H9 (cell line): ENCODE measurements at regions not wholly inside any gene's neighbourhood (a gene's known extent, or its start where the extent isn't known, plus 50 kb on each side); places are given as distances from the start of the nearest gene placed in this dataset.

ENCODE experiments used
- DNase-seq: peaks from one replicate; pipeline ENCODE4 v3.0.0-alpha.2; 2017
- H2AFZ ChIP-seq: one replicate; pipeline ENCODE4 v1.6.1; 2013; ENCODE audit warnings: mild to moderate bottlenecking, low read length, control low read depth, moderate library complexity
- H2AK5ac ChIP-seq: 2 replicates; pipeline ENCODE4 v1.6.1; 2013; ENCODE audit warnings: low read length, control low read depth, mixed read lengths; ENCODE audit not compliant: insufficient read length
- H2BK120ac ChIP-seq: one replicate; pipeline ENCODE4 v1.6.1; 2013; ENCODE audit warnings: low read depth, mild to moderate bottlenecking, low read length, control low read depth, inconsistent platforms; ENCODE audit not compliant: poor library complexity, severe bottlenecking
- H2BK12ac ChIP-seq: 2 replicates; pipeline ENCODE4 v1.6.1; 2013; ENCODE audit warnings: low read length, control low read depth, mixed read lengths, low read depth; ENCODE audit not compliant: insufficient read length
- H2BK15ac ChIP-seq: 2 replicates; pipeline ENCODE4 v1.6.1; 2013; ENCODE audit warnings: low read depth, low read length, control low read depth
- H2BK20ac ChIP-seq: one replicate; pipeline ENCODE4 v1.6.1; 2013; ENCODE audit warnings: low read depth, mild to moderate bottlenecking, low read length, control low read depth, inconsistent platforms; ENCODE audit not compliant: poor library complexity, severe bottlenecking
- H2BK5ac ChIP-seq: 2 replicates; pipeline ENCODE4 v1.6.1; 2013; ENCODE audit warnings: low read length, control low read depth, mixed read lengths; ENCODE audit not compliant: insufficient read length
- H3K14ac ChIP-seq: 2 replicates; pipeline ENCODE4 v1.6.1; 2013; ENCODE audit warnings: low read length, control low read depth; ENCODE audit not compliant: insufficient read depth
- H3K18ac ChIP-seq: 2 replicates; pipeline ENCODE4 v1.6.1; 2013; ENCODE audit warnings: low read depth, mild to moderate bottlenecking, mixed read lengths, low read length, control low read depth; ENCODE audit not compliant: insufficient read length
- H3K23ac ChIP-seq: 2 replicates; pipeline ENCODE4 v1.6.1; 2013; ENCODE audit warnings: low read length, control low read depth, mixed read lengths, low read depth; ENCODE audit not compliant: insufficient read length
- H3K23me2 ChIP-seq: 2 replicates; pipeline ENCODE4 v1.6.1; 2013; ENCODE audit warnings: low read depth, mild to moderate bottlenecking, mixed read lengths, low read length, control low read depth; ENCODE audit not compliant: insufficient read length, poor library complexity, severe bottlenecking
- H3K27ac ChIP-seq: 2 replicates; pipeline ENCODE4 v1.5.1; 2013; ENCODE audit warnings: low read length, control low read depth, mixed read lengths, low read depth; ENCODE audit not compliant: insufficient read length
- H3K27me3 ChIP-seq: 2 replicates; pipeline ENCODE4 v1.6.1; 2013; ENCODE audit warnings: low read length, control low read depth, inconsistent platforms; ENCODE audit not compliant: insufficient read depth
- H3K4ac ChIP-seq: 2 replicates; pipeline ENCODE4 v1.6.1; 2013; ENCODE audit warnings: low read depth, mild to moderate bottlenecking, control low read depth, inconsistent platforms, low read length, moderate library complexity
- H3K4me1 ChIP-seq: 2 replicates; pipeline ENCODE4 v1.6.1; 2013; ENCODE audit warnings: low read length, control low read depth, inconsistent platforms; ENCODE audit not compliant: insufficient read depth
- H3K4me2 ChIP-seq: 2 replicates; pipeline ENCODE4 v1.6.1; 2013; ENCODE audit warnings: low read length, control low read depth, mixed read lengths; ENCODE audit not compliant: insufficient read length, insufficient read depth
- H3K56ac ChIP-seq: 2 replicates; pipeline ENCODE4 v1.6.1; 2013; ENCODE audit warnings: low read depth, mild to moderate bottlenecking, mixed read lengths, low read length, control low read depth; ENCODE audit not compliant: insufficient read length
- H3K79me1 ChIP-seq: 2 replicates; pipeline ENCODE4 v1.6.1; 2013; ENCODE audit warnings: low read depth, mild to moderate bottlenecking, moderate library complexity, low read length, control low read depth, inconsistent platforms; ENCODE audit not compliant: insufficient read depth, poor library complexity, severe bottlenecking
- H3K79me2 ChIP-seq: 2 replicates; pipeline ENCODE4 v1.6.1; 2013; ENCODE audit warnings: low read length, control low read depth, inconsistent platforms; ENCODE audit not compliant: insufficient read depth
- H3K9ac ChIP-seq: 2 replicates; pipeline ENCODE4 v1.6.1; 2013; ENCODE audit warnings: low read length, control low read depth, mixed read lengths; ENCODE audit not compliant: insufficient read length; ENCODE audit errors: extremely low read depth
- H3K9me3 ChIP-seq: one replicate; pipeline ENCODE4 v1.6.1; 2013; ENCODE audit warnings: low read depth, low read length, inconsistent platforms; ENCODE audit not compliant: control insufficient read depth
- H3T11ph ChIP-seq: one replicate; pipeline ENCODE4 v1.6.1; 2013; ENCODE audit warnings: mild to moderate bottlenecking, low read length, control low read depth, inconsistent platforms
- H4K20me1 ChIP-seq: one replicate; pipeline ENCODE4 v1.6.1; 2013; ENCODE audit not compliant: control insufficient read depth, insufficient read length, insufficient read depth
- H4K5ac ChIP-seq: 2 replicates; pipeline ENCODE4 v1.6.1; 2013; ENCODE audit warnings: low read depth, mild to moderate bottlenecking, mixed read lengths, low read length, control low read depth; ENCODE audit not compliant: insufficient read length
- H4K8ac ChIP-seq: replicated peaks from 2 replicates; pipeline ENCODE4 v1.6.1; 2013; ENCODE audit warnings: low read length, control low read depth, mixed read lengths, low read depth; ENCODE audit not compliant: insufficient read length
- H4K91ac ChIP-seq: 2 replicates; pipeline ENCODE4 v1.6.1; 2013; ENCODE audit warnings: low read depth, mild to moderate bottlenecking, moderate library complexity, mixed read lengths, low read length, control low read depth; ENCODE audit not compliant: insufficient read length
- H3K27ac Mint-ChIP-seq, 3 experiments: 2 replicates in 2 of 3; 3 replicates in 1 of 3; pipeline ENCODE4 v1.8.0; 2020 to 2021; ENCODE audit warnings: mixed read lengths in 3 of 3, mild to moderate bottlenecking in 1 of 3, moderate library complexity in 1 of 3
- H3K27me3 Mint-ChIP-seq: 2 replicates; pipeline ENCODE4 v1.8.0; 2021; ENCODE audit warnings: low read depth, mild to moderate bottlenecking, moderate library complexity, mixed read lengths
- H3K36me3 Mint-ChIP-seq, 3 experiments: 2 replicates in 2 of 3; 3 replicates in 1 of 3; pipeline ENCODE4 v1.8.0; 2020 to 2021; ENCODE audit warnings: low read depth in 3 of 3, mixed read lengths in 3 of 3; ENCODE audit not compliant: insufficient read depth in 1 of 3
- H3K4me1 Mint-ChIP-seq, 2 experiments: 2 replicates each; pipeline ENCODE4 v1.8.0; 2020; ENCODE audit warnings: mixed read lengths in 2 of 2
- H3K4me3 Mint-ChIP-seq, 2 experiments: 2 replicates in 1 of 2; 3 replicates in 1 of 2; pipeline ENCODE4 v1.8.0; 2020 to 2021; ENCODE audit warnings: mild to moderate bottlenecking in 2 of 2, mixed read lengths in 2 of 2, moderate library complexity in 1 of 2
- H3K9me3 Mint-ChIP-seq, 2 experiments: 2 replicates in 1 of 2; 3 replicates in 1 of 2; pipeline ENCODE4 v1.8.0; 2020; ENCODE audit warnings: mild to moderate bottlenecking in 2 of 2, mixed read lengths in 2 of 2, moderate library complexity in 1 of 2
- WGBS: extraction: QIAGEN DNeasy Blood & Tissue Kit; methylation state at CpG from one replicate; pipeline ENCODE4 v1.1.7; 2013; ENCODE audit warnings: missing lambda C conversion rate, low lambda C conversion rate, mixed read lengths; ENCODE audit not compliant: insufficient read length; ENCODE audit errors: extremely low coverage; 5-methylcytosine and 5-hydroxymethylcytosine counted together
- TF ChIP-seq, protein P1 (sequence below): fragments of 200-600 bp; sonication (generic); conservative IDR thresholded peaks from 3 replicates; pipeline ENCODE4 v1.8.0; 2021; ENCODE audit warnings: antibody characterized with exemption, mild to moderate bottlenecking

DNA sequence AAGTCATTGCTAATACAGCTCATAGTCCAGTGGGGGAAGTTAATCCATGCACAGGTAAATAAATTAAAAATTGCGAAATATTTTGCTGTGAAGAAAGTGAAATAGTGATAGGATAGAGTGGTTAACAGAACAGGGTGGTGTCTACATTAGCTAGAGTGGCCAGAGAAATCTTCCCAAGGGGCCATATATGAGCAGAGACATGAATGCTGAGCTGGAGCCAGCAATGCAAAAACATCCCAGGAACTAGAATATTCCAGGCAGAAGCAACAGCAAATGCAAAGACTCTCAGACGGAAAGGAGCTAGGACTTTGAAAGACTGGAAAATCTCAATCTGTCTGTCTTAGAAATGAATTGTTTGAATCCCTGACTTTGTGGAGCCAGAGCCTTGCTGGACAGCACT is 1221.6 kb downstream of the MAT2B start:
- H3K36me3 Mint-ChIP-seq: no peaks in the 10 kb centered on the region
- no peak overlapping the region for H4K8ac ChIP-seq
- no peak overlapping the region for H3K4ac ChIP-seq
- no peak for DNase-seq
- H3K14ac ChIP-seq: no peak overlapping the region
- H3K4me2 ChIP-seq: no peak overlapping the region
- H3K56ac ChIP-seq: no peak overlapping the region
- H2AFZ ChIP-seq: no peak overlapping the region
- TF ChIP-seq, protein P1, sequence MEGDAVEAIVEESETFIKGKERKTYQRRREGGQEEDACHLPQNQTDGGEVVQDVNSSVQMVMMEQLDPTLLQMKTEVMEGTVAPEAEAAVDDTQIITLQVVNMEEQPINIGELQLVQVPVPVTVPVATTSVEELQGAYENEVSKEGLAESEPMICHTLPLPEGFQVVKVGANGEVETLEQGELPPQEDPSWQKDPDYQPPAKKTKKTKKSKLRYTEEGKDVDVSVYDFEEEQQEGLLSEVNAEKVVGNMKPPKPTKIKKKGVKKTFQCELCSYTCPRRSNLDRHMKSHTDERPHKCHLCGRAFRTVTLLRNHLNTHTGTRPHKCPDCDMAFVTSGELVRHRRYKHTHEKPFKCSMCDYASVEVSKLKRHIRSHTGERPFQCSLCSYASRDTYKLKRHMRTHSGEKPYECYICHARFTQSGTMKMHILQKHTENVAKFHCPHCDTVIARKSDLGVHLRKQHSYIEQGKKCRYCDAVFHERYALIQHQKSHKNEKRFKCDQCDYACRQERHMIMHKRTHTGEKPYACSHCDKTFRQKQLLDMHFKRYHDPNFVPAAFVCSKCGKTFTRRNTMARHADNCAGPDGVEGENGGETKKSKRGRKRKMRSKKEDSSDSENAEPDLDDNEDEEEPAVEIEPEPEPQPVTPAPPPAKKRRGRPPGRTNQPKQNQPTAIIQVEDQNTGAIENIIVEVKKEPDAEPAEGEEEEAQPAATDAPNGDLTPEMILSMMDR: no peak
- H3K9me3 ChIP-seq: no peaks in the 10 kb centered on the region
- no peaks in the 10 kb centered on the region for H3K27me3 Mint-ChIP-seq
- H3K23ac ChIP-seq: no peak overlapping the region
- no peaks in the 10 kb centered on the region for H3K79me2 ChIP-seq
- no peaks in the 10 kb centered on the region for H3K79me1 ChIP-seq
- no peak overlapping the region for H2AK5ac ChIP-seq
- H3K23me2 ChIP-seq: no peaks in the 10 kb centered on the region
- no peaks in the 10 kb centered on the region for H3K4me1 Mint-ChIP-seq
- no peak overlapping the region for H2BK120ac ChIP-seq
- no peak overlapping the region for H3K4me3 Mint-ChIP-seq
- H2BK5ac ChIP-seq: no peak overlapping the region
- H2BK20ac ChIP-seq: no peak overlapping the region
- no peak overlapping the region for H3K27ac ChIP-seq
- H4K20me1 ChIP-seq: no peaks in the 10 kb centered on the region
- H3T11ph ChIP-seq: no peak overlapping the region
- no peak overlapping the region for H3K27ac Mint-ChIP-seq
- no peak overlapping the region for H2BK12ac ChIP-seq
- no peak overlapping the region for H2BK15ac ChIP-seq
- no peaks in the 10 kb centered on the region for H3K27me3 ChIP-seq
- H4K91ac ChIP-seq: no peak overlapping the region
- H3K9me3 Mint-ChIP-seq: no peaks in the 10 kb centered on the region
- no peak overlapping the region for H3K18ac ChIP-seq
- H3K9ac ChIP-seq: no peak overlapping the region
- no CpG with 5 or more reads among the region's 2 CpGs for WGBS
- H4K5ac ChIP-seq: no peak overlapping the region
- no peaks in the 10 kb centered on the region for H3K4me1 ChIP-seq
